H9 (cell line): ENCODE measurements at regions not wholly inside any gene's neighbourhood (a gene's known extent, or its start where the extent isn't known, plus 50 kb on each side); places are given as distances from the start of the nearest gene placed in this dataset.

Source experiments
- DNase-seq: peaks from one replicate; pipeline ENCODE4 v3.0.0-alpha.2; 2017
- H2AFZ ChIP-seq: one replicate; pipeline ENCODE4 v1.6.1; 2013; ENCODE audit warnings: mild to moderate bottlenecking, low read length, control low read depth, moderate library complexity
- H2AK5ac ChIP-seq: 2 replicates; pipeline ENCODE4 v1.6.1; 2013; ENCODE audit warnings: low read length, control low read depth, mixed read lengths; ENCODE audit not compliant: insufficient read length
- H2BK120ac ChIP-seq: one replicate; pipeline ENCODE4 v1.6.1; 2013; ENCODE audit warnings: low read depth, mild to moderate bottlenecking, low read length, control low read depth, inconsistent platforms; ENCODE audit not compliant: poor library complexity, severe bottlenecking
- H2BK12ac ChIP-seq: 2 replicates; pipeline ENCODE4 v1.6.1; 2013; ENCODE audit warnings: low read length, control low read depth, mixed read lengths, low read depth; ENCODE audit not compliant: insufficient read length
- H2BK15ac ChIP-seq: 2 replicates; pipeline ENCODE4 v1.6.1; 2013; ENCODE audit warnings: low read depth, low read length, control low read depth
- H2BK20ac ChIP-seq: one replicate; pipeline ENCODE4 v1.6.1; 2013; ENCODE audit warnings: low read depth, mild to moderate bottlenecking, low read length, control low read depth, inconsistent platforms; ENCODE audit not compliant: poor library complexity, severe bottlenecking
- H2BK5ac ChIP-seq: 2 replicates; pipeline ENCODE4 v1.6.1; 2013; ENCODE audit warnings: low read length, control low read depth, mixed read lengths; ENCODE audit not compliant: insufficient read length
- H3K14ac ChIP-seq: 2 replicates; pipeline ENCODE4 v1.6.1; 2013; ENCODE audit warnings: low read length, control low read depth; ENCODE audit not compliant: insufficient read depth
- H3K18ac ChIP-seq: 2 replicates; pipeline ENCODE4 v1.6.1; 2013; ENCODE audit warnings: low read depth, mild to moderate bottlenecking, mixed read lengths, low read length, control low read depth; ENCODE audit not compliant: insufficient read length
- H3K23ac ChIP-seq: 2 replicates; pipeline ENCODE4 v1.6.1; 2013; ENCODE audit warnings: low read length, control low read depth, mixed read lengths, low read depth; ENCODE audit not compliant: insufficient read length
- H3K23me2 ChIP-seq: 2 replicates; pipeline ENCODE4 v1.6.1; 2013; ENCODE audit warnings: low read depth, mild to moderate bottlenecking, mixed read lengths, low read length, control low read depth; ENCODE audit not compliant: insufficient read length, poor library complexity, severe bottlenecking
- H3K27ac ChIP-seq: 2 replicates; pipeline ENCODE4 v1.5.1; 2013; ENCODE audit warnings: low read length, control low read depth, mixed read lengths, low read depth; ENCODE audit not compliant: insufficient read length
- H3K27me3 ChIP-seq: 2 replicates; pipeline ENCODE4 v1.6.1; 2013; ENCODE audit warnings: low read length, control low read depth, inconsistent platforms; ENCODE audit not compliant: insufficient read depth
- H3K4ac ChIP-seq: 2 replicates; pipeline ENCODE4 v1.6.1; 2013; ENCODE audit warnings: low read depth, mild to moderate bottlenecking, control low read depth, inconsistent platforms, low read length, moderate library complexity
- H3K4me1 ChIP-seq: 2 replicates; pipeline ENCODE4 v1.6.1; 2013; ENCODE audit warnings: low read length, control low read depth, inconsistent platforms; ENCODE audit not compliant: insufficient read depth
- H3K4me2 ChIP-seq: 2 replicates; pipeline ENCODE4 v1.6.1; 2013; ENCODE audit warnings: low read length, control low read depth, mixed read lengths; ENCODE audit not compliant: insufficient read length, insufficient read depth
- H3K56ac ChIP-seq: 2 replicates; pipeline ENCODE4 v1.6.1; 2013; ENCODE audit warnings: low read depth, mild to moderate bottlenecking, mixed read lengths, low read length, control low read depth; ENCODE audit not compliant: insufficient read length
- H3K79me1 ChIP-seq: 2 replicates; pipeline ENCODE4 v1.6.1; 2013; ENCODE audit warnings: low read depth, mild to moderate bottlenecking, moderate library complexity, low read length, control low read depth, inconsistent platforms; ENCODE audit not compliant: insufficient read depth, poor library complexity, severe bottlenecking
- H3K79me2 ChIP-seq: 2 replicates; pipeline ENCODE4 v1.6.1; 2013; ENCODE audit warnings: low read length, control low read depth, inconsistent platforms; ENCODE audit not compliant: insufficient read depth
- H3K9ac ChIP-seq: 2 replicates; pipeline ENCODE4 v1.6.1; 2013; ENCODE audit warnings: low read length, control low read depth, mixed read lengths; ENCODE audit not compliant: insufficient read length; ENCODE audit errors: extremely low read depth
- H3K9me3 ChIP-seq: one replicate; pipeline ENCODE4 v1.6.1; 2013; ENCODE audit warnings: low read depth, low read length, inconsistent platforms; ENCODE audit not compliant: control insufficient read depth
- H3T11ph ChIP-seq: one replicate; pipeline ENCODE4 v1.6.1; 2013; ENCODE audit warnings: mild to moderate bottlenecking, low read length, control low read depth, inconsistent platforms
- H4K20me1 ChIP-seq: one replicate; pipeline ENCODE4 v1.6.1; 2013; ENCODE audit not compliant: control insufficient read depth, insufficient read length, insufficient read depth
- H4K5ac ChIP-seq: 2 replicates; pipeline ENCODE4 v1.6.1; 2013; ENCODE audit warnings: low read depth, mild to moderate bottlenecking, mixed read lengths, low read length, control low read depth; ENCODE audit not compliant: insufficient read length
- H4K8ac ChIP-seq: replicated peaks from 2 replicates; pipeline ENCODE4 v1.6.1; 2013; ENCODE audit warnings: low read length, control low read depth, mixed read lengths, low read depth; ENCODE audit not compliant: insufficient read length
- H4K91ac ChIP-seq: 2 replicates; pipeline ENCODE4 v1.6.1; 2013; ENCODE audit warnings: low read depth, mild to moderate bottlenecking, moderate library complexity, mixed read lengths, low read length, control low read depth; ENCODE audit not compliant: insufficient read length
- H3K27ac Mint-ChIP-seq, 3 experiments: 2 replicates in 2 of 3; 3 replicates in 1 of 3; pipeline ENCODE4 v1.8.0; 2020 to 2021; ENCODE audit warnings: mixed read lengths in 3 of 3, mild to moderate bottlenecking in 1 of 3, moderate library complexity in 1 of 3
- H3K27me3 Mint-ChIP-seq: 2 replicates; pipeline ENCODE4 v1.8.0; 2021; ENCODE audit warnings: low read depth, mild to moderate bottlenecking, moderate library complexity, mixed read lengths
- H3K36me3 Mint-ChIP-seq, 3 experiments: 2 replicates in 2 of 3; 3 replicates in 1 of 3; pipeline ENCODE4 v1.8.0; 2020 to 2021; ENCODE audit warnings: low read depth in 3 of 3, mixed read lengths in 3 of 3; ENCODE audit not compliant: insufficient read depth in 1 of 3
- H3K4me1 Mint-ChIP-seq, 2 experiments: 2 replicates each; pipeline ENCODE4 v1.8.0; 2020; ENCODE audit warnings: mixed read lengths in 2 of 2
- H3K4me3 Mint-ChIP-seq, 2 experiments: 2 replicates in 1 of 2; 3 replicates in 1 of 2; pipeline ENCODE4 v1.8.0; 2020 to 2021; ENCODE audit warnings: mild to moderate bottlenecking in 2 of 2, mixed read lengths in 2 of 2, moderate library complexity in 1 of 2
- H3K9me3 Mint-ChIP-seq, 2 experiments: 2 replicates in 1 of 2; 3 replicates in 1 of 2; pipeline ENCODE4 v1.8.0; 2020; ENCODE audit warnings: mild to moderate bottlenecking in 2 of 2, mixed read lengths in 2 of 2, moderate library complexity in 1 of 2
- CTCF ChIP-seq: fragments of 200-600 bp; sonication (generic); conservative IDR thresholded peaks from 3 replicates; pipeline ENCODE4 v1.8.0; 2021; ENCODE audit warnings: antibody characterized with exemption, mild to moderate bottlenecking
- WGBS: extraction: QIAGEN DNeasy Blood & Tissue Kit; methylation state at CpG from one replicate; pipeline ENCODE4 v1.1.7; 2013; ENCODE audit warnings: missing lambda C conversion rate, low lambda C conversion rate, mixed read lengths; ENCODE audit not compliant: insufficient read length; ENCODE audit errors: extremely low coverage; 5-methylcytosine and 5-hydroxymethylcytosine counted together

GRCh38 chr3:89685731-89686130 lies 578.3 kb downstream of the EPHA3 start:
- Histone ChIP-seq H2AFZ (no peak overlapping the region), H4K8ac (no peak overlapping the region), H3K14ac (no peak overlapping the region), H3K9ac (no peak overlapping the region), H2BK20ac (no peak overlapping the region), H3K4me1 (no peaks in the 10 kb centered on the region), H3K18ac (no peak overlapping the region), H4K5ac (no peak overlapping the region), H2BK120ac (no peak overlapping the region), H2BK15ac (no peak overlapping the region), H3K9me3 (no peaks in the 10 kb centered on the region), H3T11ph (no peak overlapping the region), H3K27ac (no peak overlapping the region), H3K23ac (no peak overlapping the region), H2BK5ac (no peak overlapping the region), H3K23me2 (no peaks in the 10 kb centered on the region), H4K20me1 (no peaks in the 10 kb centered on the region), H3K4ac (no peak overlapping the region), H3K4me2 (no peak overlapping the region), H3K27me3 (no peaks in the 10 kb centered on the region), H4K91ac (no peak overlapping the region), H3K79me1 (no peaks in the 10 kb centered on the region), H2AK5ac (no peak overlapping the region), H2BK12ac (no peak overlapping the region), H3K79me2 (no peaks in the 10 kb centered on the region), H3K56ac (no peak overlapping the region)
- H3K9me3 Mint-ChIP-seq: no peaks in the 10 kb centered on the region
- DNase-seq: no peak
- H3K27me3 Mint-ChIP-seq: no peaks in the 10 kb centered on the region
- TF ChIP-seq CTCF: no peak
- H3K36me3 Mint-ChIP-seq: no peaks in the 10 kb centered on the region
- no peak overlapping the region for H3K4me3 Mint-ChIP-seq
- H3K4me1 Mint-ChIP-seq: no peaks in the 10 kb centered on the region
- WGBS: no CpG with 5 or more reads among the region's 1 CpG
- no peak overlapping the region for H3K27ac Mint-ChIP-seq
